T1000 (cell line): ENCODE measurements at regions not wholly inside any gene's neighbourhood (a gene's known extent, or its start where the extent isn't known, plus 50 kb on each side); places are given as distances from the start of the nearest gene placed in this dataset.
"Not testable (repeated sequence)": the region's sequence is repeated elsewhere in the genome, so short reads cannot be mapped to it uniquely, and the experiment has no call there.

Experiments
- DNase-seq: peaks from one replicate; lab custom pipeline; 2025; ENCODE audit warnings: mixed read lengths; lab: John Stamatoyannopoulos, UW

GRCh38 chr13:59236309-59236919, 927.3 kb downstream of the DIAPH3 start:
- DNase-seq: no peak

GRCh38 chr13:59236944-59237343, 926.8 kb downstream of the DIAPH3 start:
- no peak for DNase-seq

- DNase-seq: no peak
These were observed 916.6 kb downstream of the DIAPH3 start for GRCh38 chr13:59247171-59247570.

GRCh38 chr13:59250336-59251189, 913.2 kb downstream of the DIAPH3 start:
- no peak for DNase-seq

- DNase-seq: no peak
These were observed 904.3 kb downstream of the DIAPH3 start for GRCh38 chr13:59259165-59260000.

- no peak for DNase-seq
These were observed 901.7 kb downstream of the DIAPH3 start for GRCh38 chr13:59261928-59262488.

GRCh38 chr13:59263531-59263930, 900.2 kb downstream of the DIAPH3 start:
- no peak for DNase-seq

GRCh38 chr13:59266478-59267063, 897.2 kb downstream of the DIAPH3 start:
- no peak for DNase-seq

- DNase-seq: peak; percentile 11
These were observed 894.3 kb downstream of the DIAPH3 start for GRCh38 chr13:59269476-59269875.

- no peak for DNase-seq
These were observed 893.4 kb downstream of the DIAPH3 start for GRCh38 chr13:59270327-59270726.

GRCh38 chr13:59274958-59275727, 888.6 kb downstream of the DIAPH3 start:
- DNase-seq: no peak

GRCh38 chr13:59276436-59276835, 887.3 kb downstream of the DIAPH3 start:
- no peak for DNase-seq

- no peak for DNase-seq
These were observed 886.6 kb downstream of the DIAPH3 start for GRCh38 chr13:59277106-59277505.

- DNase-seq: no peak
These were observed 884.7 kb downstream of the DIAPH3 start for GRCh38 chr13:59279028-59279427.

- no peak for DNase-seq
These were observed 884.2 kb downstream of the DIAPH3 start for GRCh38 chr13:59279576-59279975.

- no peak for DNase-seq
These were observed 883.4 kb downstream of the DIAPH3 start for GRCh38 chr13:59280297-59280696.

- no peak for DNase-seq
These were observed 882.3 kb downstream of the DIAPH3 start for GRCh38 chr13:59281453-59281852.

- not testable (repeated sequence) for DNase-seq
These were observed 871.5 kb downstream of the DIAPH3 start for GRCh38 chr13:59292240-59292639.

GRCh38 chr13:59299584-59299983, 864.1 kb downstream of the DIAPH3 start:
- DNase-seq: no peak

- no peak for DNase-seq
These were observed 863.2 kb downstream of the DIAPH3 start for GRCh38 chr13:59300355-59301173.
